Medulla oblongata (tissue), 1 donor: ENCODE measurements at regions not wholly inside any gene's neighbourhood (a gene's known extent, or its start where the extent isn't known, plus 50 kb on each side); places are given as distances from the start of the nearest gene placed in this dataset.

Source experiments
- DNase-seq: peaks from one replicate; pipeline ENCODE4 v3.0.0-alpha.2; 2015; ENCODE audit errors: extremely low spot score

DNA sequence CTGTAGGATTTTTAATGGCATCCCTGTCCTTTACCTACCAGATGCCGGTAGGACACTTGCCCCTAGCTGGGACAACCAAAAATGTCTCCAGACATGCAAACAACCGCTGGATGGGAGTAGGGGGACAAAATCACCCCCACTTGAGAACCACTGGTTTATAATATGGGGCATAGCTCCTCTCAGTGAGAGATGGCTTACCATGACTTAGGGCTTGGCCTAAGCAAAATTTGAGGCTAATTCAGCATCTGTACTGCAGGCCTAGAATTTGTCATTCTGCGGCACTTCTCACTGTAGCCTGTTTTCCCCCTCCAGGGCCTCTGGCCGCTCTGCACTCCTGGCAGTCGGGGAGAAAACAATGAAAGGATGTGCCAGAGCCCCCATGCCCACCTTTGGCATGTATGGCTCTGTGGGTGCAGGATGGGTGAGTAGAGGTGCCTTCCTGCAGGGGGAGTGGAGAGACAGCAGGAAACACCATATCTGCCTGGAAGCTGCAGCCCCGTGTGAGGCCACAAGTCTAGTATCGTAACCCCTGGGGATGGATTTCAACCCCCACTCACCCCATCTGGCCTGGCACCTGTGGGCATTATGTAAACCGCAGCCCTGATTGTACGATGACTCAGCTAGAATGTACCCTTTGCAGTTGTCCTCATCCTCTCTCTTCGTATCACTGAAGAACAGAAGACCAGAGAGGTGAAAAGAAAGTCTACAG is 268.1 kb downstream of the SOX9 start:
- DNase-seq: no peak

DNA sequence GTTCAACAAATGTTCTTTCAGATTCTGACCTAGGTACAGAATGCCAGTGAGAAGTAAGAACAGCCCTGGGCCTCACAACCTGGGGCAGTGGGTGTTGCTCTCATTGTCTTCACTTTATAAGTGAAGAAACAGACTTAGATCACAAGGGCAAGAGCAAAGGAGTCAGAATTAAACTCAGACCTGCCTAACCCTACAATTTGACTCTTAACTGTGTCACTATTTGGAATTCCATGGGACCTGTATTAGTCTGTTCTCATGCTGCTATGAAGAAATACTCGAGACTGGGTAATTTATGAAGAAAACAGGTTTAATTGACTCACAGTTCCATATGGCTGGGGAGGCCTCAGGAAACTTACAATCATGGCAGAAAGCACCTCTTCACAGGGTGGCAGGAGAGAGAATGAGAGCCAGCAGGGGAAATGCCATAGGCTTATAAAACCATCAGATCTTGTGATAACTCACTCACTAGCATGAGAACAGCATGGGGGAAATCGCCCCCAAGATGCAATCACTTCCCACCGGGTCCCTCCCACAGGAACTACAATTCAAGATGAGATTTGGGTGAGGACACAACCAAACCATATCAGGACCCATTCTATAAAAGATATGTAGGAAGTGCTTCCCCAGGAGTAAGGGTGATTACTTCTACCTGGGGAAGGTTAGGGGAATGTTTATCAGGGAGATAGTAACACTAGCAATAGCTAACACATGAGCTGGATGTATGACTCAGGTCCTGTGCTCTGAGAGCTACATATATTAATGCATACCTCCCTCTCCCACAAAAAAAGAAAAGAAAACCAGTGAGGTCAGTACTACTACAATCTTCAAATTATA is 270.1 kb downstream of the SOX9 start:
- DNase-seq: no peak

DNA sequence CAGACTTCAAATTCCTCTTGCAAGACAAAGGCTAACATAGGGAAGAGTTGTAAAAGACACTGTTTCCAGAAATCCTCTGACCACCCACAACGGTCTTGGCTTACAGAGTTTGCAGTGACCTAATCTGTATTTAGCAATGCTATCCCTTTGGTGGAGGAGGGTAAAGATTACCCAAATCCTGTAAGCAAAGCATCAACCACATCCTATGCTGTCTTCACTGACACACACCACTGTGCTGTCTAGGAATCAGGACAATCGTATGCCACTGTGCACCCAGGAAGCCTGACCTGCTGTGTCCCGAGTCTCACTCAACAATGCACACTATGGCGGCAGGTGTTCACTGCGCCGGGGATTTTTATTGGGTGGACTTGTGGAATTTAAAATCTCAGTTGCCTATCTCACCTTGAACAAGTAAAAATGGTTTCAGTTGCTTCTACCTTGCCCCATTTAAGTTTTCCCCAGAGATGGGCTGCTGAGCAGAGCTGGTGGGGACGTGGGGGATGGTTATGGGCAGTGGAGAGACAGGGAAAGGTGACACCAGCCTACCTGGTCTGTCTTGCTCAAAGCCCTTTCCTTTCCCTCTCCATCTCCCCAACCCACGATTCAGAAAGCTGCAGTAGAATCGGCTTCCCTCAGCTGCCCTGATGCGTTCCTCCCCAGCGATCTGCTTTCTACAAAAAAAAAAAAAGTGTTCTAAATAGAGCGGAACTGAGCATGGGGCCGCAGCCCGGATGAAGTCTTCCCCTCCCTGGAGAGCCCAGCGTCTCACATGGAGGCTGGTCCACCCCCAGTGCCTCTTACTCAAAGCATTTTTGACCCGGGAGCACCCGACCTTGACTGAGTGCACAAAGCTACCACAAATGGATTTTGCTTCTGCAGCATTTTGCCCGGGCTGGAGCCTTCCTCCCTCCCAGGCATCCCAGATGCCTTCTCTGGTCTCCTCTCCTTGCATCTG is 271.5 kb downstream of the SOX9 start:
- no peak for DNase-seq

DNA sequence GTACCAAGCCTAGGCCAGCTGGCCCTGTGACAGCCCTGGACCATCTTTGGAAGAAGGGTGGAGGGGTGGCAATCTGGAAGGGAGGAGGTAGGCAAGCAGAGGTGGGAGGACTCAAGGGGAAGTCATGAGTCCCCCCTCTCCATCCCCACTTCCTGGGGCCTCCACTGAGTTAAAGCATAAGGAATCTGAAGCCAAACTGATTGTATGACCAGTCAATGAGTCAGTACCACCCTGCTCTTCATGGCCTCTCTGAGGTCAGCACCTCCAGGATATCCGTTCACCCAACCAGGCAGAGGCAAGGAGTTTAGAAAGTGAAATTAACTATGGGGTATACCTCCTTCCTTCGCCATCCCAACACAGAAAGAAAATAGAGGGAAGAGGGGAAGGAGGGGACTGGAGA is 272.7 kb downstream of the SOX9 start:
- no peak for DNase-seq

- DNase-seq: no peak
Measured at GRCh38 chr17:72394531-72394930, 273.7 kb downstream of the SOX9 start.

- DNase-seq: no peak
Measured at GRCh38 chr17:72396121-72396520, 275.3 kb downstream of the SOX9 start.

DNA sequence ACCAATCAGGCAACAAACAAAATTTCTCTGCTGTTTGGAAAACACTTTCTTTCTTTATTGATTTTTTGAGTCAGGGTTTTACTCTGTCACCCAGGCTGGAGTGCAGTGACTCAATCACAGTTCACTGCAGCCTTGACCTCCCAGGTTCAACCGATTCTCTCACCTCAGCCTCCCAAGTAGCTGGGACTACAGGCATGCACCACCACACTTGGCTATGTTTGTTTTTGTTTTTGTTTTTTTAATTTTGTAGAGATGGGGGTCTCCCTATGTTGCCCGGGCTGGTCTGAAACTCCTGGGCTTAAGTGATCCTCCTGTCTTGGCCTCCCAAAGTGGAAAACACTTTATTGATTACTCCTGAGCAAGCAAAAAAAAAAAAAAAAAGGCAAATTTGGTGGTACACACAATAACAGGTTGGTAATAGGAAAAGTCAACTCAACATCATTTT is 276.4 kb downstream of the SOX9 start:
- DNase-seq: no peak

DNA sequence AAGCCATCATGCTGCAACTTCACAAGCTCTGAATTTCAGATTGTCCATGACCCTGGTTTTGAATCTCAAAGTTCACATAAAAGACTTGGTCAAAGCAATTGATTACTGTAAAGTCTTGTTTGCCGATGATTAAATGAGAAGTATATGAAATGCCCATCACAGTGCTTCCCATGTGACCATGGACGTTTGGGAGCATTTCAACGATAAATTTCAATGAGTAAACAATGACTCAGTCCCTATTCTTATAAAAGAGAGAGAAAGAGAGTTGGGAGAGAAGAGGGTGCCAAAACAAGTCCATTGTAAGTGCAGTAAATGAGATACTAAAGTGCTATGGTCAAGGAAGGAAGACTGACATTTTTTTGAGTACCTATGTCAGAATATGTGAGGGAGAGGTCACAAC is 276.9 kb downstream of the SOX9 start:
- no peak for DNase-seq

DNA sequence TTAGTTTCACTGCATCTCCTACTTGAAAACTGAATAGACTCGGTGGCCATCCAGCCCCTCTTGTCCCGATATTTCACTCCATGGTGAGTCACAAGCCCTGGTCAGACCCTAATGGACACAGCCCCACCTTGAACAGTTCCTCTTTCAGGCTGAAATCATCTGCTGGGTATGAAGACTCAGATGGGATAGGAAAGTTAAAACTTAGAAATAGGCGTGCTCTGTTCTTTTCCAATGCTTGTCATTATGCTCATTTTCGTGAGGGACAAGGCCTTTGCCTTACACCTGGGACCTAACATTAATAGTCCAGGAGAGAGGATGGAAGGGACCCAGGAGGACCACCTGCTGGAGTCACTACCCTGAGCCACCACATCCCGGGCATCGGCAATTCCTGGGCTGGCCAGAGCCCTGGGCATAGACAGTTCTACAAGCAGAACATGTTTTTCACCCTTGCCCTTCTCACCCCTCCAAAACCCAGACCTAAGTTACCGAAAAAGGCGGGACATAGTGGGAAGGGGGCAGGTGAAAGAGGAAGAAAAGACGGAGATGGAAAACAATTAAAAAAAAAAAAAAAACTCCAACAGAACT is 278.3 kb downstream of the SOX9 start:
- DNase-seq: no peak

DNA sequence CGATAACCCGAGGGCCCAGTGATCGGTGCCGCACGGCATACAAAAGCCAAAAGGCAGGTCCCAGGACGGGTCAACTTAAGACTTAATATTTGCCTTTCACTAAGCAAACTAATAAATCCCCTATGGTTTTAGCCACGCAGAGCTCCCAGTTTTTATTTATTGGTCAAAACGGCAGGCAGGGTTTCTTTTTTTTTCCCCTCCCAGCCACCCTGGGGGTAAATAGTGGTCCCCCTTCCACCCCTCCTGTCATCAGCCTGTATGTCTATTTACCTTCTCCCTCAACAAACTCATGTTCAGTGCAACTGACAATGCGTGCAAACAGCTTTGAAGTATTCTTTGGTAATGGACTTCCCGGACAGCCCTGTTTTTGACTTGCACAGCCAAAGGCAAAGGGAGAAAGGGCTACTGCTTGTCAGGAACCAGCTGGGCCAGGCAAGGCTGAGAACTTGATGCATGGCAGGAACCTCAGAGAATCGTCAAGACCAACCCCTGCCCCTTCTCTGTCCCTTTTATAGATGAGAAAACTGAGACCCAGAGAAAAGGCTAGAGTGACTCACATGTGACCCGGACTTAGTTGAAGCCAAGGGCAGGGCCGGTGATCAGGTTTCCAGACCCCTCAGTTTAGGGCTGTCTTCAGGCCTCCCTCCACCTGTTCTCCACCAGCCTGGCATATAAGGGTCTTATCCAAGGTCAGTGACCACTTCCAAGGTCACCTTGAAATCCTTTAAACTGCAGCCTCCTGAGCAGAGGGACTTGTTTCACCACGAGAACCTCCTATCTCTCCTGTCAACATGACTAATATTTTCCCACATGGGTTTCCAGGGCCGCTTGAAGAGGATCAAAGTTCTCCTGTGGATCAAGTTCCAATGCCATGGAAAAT is 279.0 kb downstream of the SOX9 start:
- DNase-seq: no peak

DNA sequence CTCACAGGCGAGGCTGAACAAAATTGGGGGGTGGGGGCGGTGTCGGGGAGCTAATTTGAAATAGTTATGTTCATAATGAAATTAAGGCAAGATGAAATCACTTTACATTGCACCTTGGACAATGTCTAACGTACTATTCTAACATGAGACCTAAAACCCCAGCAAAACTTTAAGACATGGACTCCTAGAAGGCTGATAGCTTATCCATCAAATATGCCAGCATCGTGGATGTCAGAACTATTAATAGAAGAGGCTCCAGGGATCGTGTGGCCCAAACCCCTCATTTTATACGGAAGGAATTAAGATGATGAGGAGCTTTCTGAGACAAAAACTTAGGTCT is 279.6 kb downstream of the SOX9 start:
- no peak for DNase-seq

- DNase-seq: no peak
Measured at GRCh38 chr17:72400863-72401262, 280.0 kb downstream of the SOX9 start.

GRCh38 chr17:72401883-72402726 is 281.3 kb downstream of the SOX9 start:
- DNase-seq: no peak

GRCh38 chr17:72402727-72403210 is 281.9 kb downstream of the SOX9 start:
- DNase-seq: no peak

DNA sequence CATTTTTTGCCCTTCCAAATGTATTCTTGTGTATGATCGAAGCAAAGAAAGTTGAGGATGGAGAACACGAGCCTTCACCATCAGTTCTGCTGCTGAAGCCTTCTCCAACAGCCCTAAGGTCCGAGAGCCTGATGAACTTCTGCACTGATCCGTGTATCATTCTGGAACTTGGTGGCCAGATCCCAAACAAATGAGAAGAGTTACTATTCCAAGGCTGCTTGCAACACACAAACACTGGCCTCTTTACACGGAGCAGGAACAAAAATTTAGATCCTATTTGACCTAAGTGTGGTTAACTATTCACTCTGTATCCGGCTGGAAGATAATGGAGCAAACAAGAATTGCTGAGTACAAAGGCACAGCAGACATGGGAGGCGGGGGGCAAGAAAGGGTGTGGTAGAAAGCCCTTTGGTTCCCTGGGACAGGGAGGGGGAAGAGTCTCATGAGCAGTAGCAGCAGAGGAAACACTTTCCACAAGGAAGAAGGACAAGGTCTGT is 282.9 kb downstream of the SOX9 start:
- no peak for DNase-seq

DNA sequence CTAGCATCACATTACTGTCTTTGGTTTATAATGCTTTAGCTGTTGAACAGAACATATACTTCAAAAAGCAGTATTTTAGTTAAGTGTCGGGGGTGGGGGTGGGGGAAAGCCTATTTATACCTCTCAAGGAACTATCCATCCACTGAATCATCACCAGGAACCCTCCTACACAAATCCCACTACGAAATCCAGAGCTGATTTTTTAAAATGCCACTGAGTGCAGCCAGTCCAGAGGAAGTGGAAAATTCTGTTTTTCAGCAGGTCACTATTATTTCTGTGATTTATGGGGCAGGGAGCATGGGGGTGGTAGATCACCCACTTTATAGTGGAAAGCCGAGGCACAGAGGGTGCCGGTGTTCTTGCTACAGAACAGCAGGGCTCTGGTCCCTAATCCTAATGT is 284.1 kb downstream of the SOX9 start:
- DNase-seq: no peak

DNA sequence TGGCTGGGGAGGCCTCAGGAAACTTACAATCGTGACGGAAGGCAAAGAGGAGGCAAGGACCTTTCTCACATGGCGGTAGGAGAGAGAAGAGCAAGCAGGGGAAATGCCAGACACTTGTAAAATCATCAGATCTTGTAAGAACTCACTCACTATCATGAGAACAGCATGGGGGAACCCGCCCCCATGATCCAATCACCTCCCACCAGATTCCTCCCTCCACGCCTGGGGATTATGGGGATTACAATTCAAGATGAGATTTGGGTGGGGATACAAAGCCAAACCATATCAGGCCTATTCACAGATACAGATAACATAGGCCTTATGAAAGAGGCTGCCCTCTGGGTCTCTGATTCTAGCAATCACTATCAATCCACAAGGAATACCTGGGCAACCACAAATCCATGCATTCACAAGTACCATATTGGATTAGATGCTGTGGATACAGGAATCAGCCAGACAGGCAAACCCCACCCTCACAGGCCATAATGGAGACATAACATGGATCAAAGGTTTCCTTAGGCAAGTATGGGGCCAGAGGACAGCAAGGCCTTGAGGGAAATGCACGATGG is 284.9 kb downstream of the SOX9 start:
- DNase-seq: no peak

- DNase-seq: no peak
Measured at GRCh38 chr17:72406498-72406897, 285.7 kb downstream of the SOX9 start.

GRCh38 chr17:72407336-72407909 is 286.6 kb downstream of the SOX9 start:
- peak; percentile 62 for DNase-seq
